Glomerular endothelial cell (primary cell): ENCODE measurements at regions not wholly inside any gene's neighbourhood (a gene's known extent, or its start where the extent isn't known, plus 50 kb on each side); places are given as distances from the start of the nearest gene placed in this dataset.

Experiments
- DNase-seq: peaks from one replicate; pipeline ENCODE4 v3.0.0-alpha.2; 2011; ENCODE audit warnings: low read depth, low spot score; ENCODE audit errors: extremely low read depth

DNA sequence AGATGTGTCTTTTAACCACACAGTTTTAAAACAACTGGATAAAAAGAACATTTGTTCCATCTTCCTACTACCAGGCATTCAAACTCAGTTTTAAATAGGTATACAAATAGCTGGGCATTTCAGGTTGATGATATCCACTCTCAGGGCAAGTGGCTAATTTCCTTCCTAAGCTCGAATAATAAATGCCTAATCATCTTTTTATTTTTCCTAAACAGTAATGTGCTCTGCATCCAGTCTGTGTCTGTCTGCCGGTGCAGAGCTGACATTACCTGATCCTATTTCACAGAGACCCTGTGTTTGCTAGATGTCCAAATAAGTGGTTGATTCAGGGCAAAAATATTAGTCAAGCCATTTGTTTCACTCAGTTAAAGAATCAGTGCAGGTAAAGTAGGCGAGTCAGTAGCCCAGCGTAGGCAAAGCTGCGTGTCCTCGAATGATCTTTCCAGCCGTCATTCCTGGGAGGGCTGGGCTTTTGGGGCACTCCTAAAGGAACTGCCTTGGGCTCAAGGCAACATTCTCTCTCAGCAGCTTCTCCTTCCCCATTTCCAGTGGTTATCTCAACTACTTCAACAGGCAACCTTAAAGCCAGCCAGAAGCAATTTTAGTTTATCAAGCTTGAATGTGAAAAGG lies 74.2 kb upstream of the BMP2 start:
- no peak for DNase-seq

GRCh38 chr20:6692566-6693173 lies 74.8 kb upstream of the BMP2 start:
- DNase-seq: no peak

DNA sequence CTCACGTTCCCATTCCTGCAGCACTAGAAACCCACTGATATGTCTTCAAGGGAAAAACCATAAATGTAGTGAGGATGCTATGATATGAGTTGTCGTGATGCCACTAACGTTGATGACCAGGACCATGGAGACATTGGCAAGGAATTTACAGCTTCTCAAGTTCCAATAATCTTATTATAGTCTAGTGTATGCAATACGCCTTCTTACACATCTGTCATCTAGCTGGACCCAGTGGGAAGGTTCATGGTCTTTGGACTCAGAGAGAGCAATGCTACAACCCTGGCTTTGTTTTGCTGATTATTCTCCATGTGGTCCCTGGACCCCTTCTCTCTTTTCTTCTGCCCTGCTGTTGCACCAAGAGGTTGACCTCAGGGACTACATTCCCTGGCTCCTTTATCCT lies 76.0 kb upstream of the BMP2 start:
- DNase-seq: no peak

DNA sequence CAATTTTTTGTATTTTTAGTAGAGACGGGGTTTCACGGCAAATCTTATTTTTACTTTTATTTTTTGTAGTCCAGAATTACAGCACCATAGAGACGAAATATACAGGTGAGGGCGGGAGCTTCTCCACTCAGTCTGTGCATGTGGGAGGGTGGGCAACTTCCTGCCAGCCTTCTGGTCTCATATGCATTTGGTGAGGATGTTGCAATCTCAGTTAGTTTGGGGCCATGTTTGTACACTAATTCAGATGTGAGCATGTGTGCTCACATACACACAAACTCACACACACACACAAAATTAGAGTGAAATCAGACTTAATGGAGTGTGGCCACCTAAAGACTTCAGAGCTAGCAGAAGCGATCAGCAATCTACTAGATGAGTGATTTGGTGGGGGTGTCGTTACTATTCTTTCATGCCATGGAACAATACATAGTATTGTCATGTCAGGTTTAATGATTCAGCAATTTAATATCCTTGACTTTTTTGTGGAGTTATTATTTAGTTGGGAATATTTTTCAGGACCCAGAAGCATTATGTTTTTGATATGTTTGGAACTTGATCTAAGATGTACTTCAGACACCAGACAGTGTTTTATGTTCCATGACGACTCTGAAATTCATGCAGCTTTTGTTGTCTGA lies 78.0 kb upstream of the BMP2 start:
- DNase-seq: no peak

GRCh38 chr20:6686171-6686570 lies 81.3 kb upstream of the BMP2 start:
- no peak for DNase-seq

- no peak for DNase-seq
These were observed 81.9 kb upstream of the BMP2 start for GRCh38 chr20:6685626-6686025.

GRCh38 chr20:6685181-6685582 lies 82.3 kb upstream of the BMP2 start:
- DNase-seq: no peak

DNA sequence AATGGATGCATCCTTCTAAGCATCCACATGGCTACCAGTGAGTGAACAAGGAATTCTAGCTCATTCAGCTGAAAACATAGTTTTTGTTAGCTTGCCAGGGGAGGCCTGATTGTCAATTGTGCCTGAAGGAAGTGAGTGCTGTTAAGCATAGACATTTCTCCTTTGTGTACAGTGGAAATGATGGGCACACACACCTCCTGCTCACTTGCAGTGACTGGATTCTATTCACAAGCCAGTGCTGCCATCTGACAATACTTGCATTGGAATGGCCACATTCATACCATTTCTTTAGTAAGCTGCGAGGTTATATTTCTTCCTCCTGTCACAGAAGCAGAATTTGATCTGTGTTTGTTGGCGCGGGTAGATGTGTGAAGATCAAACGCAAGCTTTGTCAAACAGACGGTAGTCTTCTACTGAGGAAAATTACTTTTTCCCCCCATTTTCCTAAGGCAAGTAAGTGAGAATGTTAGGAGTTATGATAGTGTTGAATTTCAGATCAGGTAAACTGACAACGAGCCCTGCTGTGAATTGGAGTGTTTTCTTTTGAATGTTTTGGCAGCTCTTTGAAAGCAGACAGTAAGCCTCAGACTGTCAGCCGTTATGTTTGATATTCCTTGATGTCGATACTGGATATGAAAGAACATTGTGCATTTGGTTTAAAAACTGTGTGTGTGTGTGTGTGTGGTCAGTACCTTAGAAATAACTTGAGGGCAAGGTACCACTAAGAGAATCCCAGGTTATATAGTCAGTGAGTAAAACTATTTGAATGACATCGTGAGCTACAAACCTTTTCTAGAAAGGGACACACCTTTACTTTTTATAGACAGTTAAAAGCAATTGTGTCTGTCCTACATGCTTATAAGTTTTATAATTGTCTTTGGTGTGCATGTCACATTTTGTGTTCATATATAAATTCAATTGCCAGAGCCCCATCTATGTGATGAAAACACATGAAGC lies 84.2 kb upstream of the BMP2 start:
- DNase-seq: no peak

DNA sequence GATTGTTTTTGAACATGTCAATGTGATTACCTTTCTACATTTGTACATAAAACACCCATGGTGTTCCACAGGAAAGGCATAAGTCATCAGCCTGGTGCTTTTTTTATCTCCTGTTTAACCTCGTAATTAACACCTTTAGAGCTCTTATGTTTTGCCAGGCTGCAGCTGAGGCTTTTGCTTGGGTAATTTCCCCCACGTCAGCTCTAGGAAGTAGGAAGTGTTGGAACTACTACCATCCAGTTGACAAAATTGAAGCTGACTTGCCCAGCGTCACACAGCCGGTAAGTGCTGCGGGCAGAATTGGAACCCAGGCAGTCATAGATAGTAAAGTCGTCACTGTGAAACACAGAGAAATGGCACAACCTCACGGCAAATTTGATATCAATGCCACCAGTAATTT lies 86.6 kb upstream of the BMP2 start:
- no peak for DNase-seq

GRCh38 chr20:6680441-6680840 lies 87.0 kb upstream of the BMP2 start:
- no peak for DNase-seq

DNA sequence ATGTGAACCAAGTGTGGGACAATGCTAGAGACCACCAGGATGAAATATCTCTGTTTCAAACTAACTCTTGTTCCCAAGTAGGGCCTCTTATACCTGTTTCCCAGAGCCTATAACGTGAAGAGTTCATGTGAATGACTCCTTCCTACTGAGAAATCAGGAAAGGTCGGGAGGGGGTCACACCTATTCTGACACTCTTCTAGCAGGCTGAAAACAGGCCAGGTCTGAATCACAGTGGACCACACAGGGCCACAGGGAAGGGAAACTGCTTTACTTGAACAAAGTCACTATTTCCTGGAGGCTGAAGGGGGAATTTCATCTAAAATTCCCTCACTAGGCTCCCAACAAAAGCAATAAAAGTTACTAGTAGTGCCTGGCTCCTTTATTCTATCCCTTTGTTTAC lies 88.4 kb upstream of the BMP2 start:
- no peak for DNase-seq

DNA sequence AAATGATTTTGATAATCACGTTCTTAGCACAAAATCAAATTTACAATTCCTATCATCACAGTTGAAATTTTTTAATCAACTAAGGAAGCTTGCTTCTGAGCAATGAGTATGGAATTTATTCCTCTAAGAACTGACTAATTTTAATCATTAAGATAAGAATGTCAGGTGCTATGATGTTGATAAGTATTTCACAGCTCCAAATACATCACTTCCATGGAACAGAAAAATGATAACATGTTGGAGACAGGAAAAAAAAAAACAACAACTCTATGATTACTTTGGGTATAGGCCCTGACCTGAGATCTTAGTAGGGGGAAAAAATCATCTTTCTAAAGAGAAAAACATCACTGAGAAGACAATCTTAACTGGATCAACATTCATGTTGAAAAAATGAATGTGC lies 89.4 kb upstream of the BMP2 start:
- no peak for DNase-seq

- DNase-seq: no peak
These were observed 92.7 kb upstream of the BMP2 start for GRCh38 chr20:6674831-6675230.

DNA sequence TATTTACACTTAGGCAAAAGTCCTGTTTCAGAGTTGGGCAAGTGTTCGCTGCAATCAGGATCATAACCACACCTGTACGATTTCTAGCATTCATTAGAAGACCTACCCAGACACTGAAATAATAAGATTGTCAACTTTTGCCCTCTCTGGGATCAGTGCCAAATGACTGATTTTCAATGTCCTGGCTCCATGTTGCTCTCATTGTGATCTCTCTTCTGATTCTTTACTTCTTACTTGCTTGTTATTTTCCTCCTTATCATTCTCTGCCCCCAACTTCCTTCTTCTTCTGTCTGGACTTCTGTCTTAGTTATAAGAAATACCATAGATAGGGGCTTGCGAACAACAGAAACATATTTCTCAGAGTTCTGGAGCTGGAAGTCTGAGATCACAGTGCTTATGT lies 94.4 kb upstream of the BMP2 start:
- DNase-seq: no peak

- DNase-seq: no peak
These were observed 95.7 kb upstream of the BMP2 start for GRCh38 chr20:6671829-6672228.

DNA sequence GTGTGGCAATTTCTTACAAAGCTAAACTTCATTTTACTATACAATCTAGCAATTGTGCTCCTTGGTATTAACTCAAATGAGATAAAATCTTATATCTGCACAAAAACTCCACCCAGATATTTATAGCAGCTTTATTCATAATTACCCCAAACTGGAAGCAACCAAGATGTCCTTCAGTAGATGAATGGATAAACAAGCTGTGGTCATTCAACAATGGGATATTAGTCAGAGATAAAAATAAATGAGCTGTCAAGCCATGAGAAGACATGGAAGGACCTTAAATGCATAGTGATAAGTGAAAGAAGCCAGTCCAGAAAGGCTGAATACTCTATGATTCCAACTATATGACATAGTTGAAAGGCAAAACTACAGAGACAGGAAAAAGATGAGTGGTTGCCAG lies 98.9 kb upstream of the BMP2 start:
- no peak for DNase-seq

GRCh38 chr20:6665621-6666355 lies 101.7 kb upstream of the BMP2 start:
- no peak for DNase-seq

GRCh38 chr20:6665161-6665560 lies 102.3 kb upstream of the BMP2 start:
- DNase-seq: no peak

GRCh38 chr20:6664574-6664973 lies 102.9 kb upstream of the BMP2 start:
- DNase-seq: no peak

- no peak for DNase-seq
These were observed 103.6 kb upstream of the BMP2 start for GRCh38 chr20:6663751-6664388.
